GM19324 (cell line): ENCODE measurements at regions not wholly inside any gene's neighbourhood (a gene's known extent, or its start where the extent isn't known, plus 50 kb on each side); places are given as distances from the start of the nearest gene placed in this dataset.

Experiments
- ATAC-seq: cut with Tn5 transposase; IDR thresholded peaks from one replicate; pipeline ENCODE4 v1.9.1; 2021; ENCODE audit warnings: mild to moderate bottlenecking, moderate library complexity; ENCODE audit not compliant: unreplicated experiment, low FRiP score

DNA sequence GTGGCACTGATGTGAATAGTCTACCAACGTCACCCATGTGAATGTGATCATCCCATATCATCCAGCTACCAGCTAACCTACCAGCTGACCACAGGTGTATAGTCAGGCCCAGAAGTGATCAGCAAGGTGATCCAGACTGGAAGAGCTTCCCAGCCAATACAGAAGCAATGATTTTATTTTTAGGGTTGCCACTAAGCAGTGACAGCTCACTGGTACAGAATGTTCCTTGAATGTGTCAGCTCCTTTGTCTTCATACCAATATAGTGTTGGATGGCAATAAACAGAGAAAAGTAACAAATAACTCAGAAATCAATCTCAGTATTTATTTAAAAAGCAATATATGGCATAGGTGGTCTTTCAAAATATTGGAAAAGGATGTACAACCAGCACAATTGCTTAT is 361.8 kb upstream of the CPEB2 start:
- ATAC-seq: no peak

DNA sequence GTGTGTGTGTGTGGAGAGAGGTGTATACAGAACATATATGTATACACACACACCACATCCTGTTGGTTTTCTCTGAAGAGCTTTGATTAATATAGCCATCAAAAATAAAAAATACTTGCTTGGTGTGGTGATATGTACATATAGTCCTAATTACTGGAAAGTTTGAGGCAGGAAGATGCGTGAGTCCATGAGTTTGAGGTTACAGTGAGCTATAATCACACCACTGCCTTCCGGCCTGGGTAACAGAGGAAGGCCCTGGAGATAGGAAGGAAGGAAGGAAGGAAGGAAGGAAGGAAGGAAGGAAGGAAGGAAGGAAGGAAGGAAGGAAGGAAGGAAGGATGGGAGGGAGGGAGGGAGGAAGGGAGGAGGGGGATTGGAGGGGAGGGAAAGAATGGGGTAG is 360.4 kb upstream of the CPEB2 start:
- no peak for ATAC-seq

DNA sequence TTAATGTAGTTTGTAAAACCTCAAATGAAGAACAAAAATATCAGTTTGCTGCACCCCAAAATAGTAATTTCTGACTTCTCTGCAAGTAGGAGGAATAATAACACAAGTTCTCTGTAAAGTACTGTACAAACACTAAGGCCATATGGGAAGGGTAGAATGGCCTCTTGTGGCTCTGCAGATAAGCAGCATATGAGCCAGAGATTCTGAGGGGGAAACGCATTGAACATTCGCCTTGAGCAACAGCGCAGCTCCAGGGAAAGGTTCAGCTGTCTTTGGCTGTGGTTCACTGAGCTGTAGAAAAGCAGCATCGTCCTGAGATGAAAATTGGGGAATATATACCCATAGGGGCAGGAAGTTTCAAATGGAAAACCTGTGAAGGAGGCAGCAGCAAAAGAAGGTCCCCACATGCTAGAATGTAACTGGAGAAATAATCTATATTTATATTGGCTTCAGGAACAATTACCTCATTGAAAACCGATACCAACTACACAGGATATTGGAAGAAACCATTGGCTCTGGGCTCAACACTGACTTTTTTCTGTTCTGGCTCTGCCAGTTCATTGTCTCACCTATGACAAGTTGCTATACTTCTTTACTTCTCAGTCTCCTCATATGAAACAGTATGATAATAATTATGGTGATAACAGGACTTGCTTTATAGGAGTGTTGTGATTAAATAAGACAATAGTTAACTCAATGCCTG is 357.6 kb upstream of the CPEB2 start:
- no peak for ATAC-seq

DNA sequence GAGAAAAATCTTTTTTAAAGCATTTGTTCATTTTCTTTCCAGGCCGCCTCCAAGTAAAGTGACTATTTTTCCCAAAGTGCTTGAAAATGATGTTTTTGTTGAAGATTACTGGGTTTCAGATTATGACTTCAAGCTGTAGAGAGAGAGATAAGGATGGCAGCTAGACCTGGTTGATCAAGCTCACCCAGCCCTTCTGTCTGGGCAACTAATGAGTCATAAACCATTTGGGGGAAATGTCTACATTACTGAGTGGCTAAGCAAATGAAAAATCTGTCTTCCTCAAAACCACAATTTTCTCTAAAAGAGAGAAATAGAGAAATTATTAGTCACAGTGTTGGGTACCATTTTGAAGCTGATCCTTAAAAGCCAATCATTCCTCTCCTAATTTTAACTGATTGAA is 355.4 kb upstream of the CPEB2 start:
- no peak for ATAC-seq

DNA sequence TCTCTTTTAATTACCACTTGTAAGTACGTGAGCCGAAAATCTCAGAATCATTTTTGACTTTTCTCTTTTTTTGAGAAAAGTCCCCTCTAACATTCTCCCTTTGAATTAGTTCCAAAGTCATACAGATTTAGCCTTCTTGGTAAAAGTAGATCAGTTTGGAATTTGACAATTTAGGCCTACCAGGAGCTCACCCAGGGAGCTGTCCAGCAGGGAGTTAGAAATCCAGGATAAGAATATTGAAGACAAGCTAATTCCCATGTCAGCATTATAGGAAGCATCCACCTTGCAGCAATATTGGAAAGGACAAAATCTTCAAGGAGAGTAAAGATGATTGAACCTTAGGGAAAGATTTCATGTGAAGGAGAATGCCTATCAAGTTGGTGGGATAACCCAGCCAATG is 352.2 kb upstream of the CPEB2 start:
- ATAC-seq: no peak

DNA sequence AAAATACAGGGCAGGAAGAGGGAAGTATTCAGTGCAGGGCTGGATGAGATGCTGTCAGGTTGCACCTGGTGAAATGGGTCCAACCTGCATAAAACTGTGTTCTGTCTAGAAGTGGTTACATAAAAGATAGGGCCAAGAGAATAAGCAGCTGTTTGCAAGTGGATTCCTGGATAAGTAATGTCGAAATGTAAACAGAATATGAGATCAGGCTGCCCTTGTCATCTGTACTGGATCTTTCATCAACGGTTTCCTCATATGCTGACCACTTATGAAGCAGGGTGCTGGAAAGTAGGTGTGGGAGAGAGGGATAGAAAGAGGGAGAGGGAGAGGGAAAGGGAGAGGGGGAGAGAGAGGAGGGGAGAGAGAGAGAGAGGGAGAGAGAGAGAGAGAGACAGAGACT is 349.8 kb upstream of the CPEB2 start:
- ATAC-seq: no peak

DNA sequence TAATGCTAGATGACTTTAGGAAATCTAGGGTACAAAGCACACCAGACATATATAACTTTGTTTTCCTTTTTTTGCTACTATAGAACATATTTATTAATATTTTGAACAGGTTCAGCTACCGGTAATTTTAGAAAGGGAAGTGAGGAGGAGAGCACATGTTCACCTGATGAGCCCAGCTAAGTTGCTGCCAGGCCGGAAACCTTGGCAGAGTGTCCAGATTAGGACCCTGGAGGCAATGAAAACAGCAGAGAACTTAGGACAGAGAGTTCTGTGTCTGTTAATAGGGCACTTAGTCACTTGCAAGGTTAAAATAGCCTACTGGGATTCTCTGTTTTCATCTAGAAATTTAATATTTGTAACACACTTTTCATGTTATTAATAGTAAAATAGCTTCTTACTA is 348.9 kb upstream of the CPEB2 start:
- ATAC-seq: no peak

DNA sequence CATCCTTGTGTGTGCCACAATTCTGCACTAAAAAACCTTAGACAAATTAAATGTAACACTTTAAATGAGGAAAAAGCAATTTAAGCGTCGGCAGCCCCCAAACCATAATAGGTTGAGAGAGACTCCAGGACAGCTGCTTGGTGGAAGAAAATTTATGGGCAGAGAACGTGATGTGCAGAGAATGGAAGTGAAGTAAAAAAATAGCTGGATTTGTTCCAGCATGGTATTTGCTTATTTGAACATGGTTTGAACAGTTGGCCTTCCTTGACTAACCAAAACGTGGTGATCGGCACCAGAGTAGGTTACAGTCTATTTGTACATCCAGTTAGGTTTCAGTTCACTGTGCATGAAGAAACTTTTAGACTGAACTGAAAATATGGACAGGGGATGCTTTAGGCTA is 343.0 kb upstream of the CPEB2 start:
- no peak for ATAC-seq

DNA sequence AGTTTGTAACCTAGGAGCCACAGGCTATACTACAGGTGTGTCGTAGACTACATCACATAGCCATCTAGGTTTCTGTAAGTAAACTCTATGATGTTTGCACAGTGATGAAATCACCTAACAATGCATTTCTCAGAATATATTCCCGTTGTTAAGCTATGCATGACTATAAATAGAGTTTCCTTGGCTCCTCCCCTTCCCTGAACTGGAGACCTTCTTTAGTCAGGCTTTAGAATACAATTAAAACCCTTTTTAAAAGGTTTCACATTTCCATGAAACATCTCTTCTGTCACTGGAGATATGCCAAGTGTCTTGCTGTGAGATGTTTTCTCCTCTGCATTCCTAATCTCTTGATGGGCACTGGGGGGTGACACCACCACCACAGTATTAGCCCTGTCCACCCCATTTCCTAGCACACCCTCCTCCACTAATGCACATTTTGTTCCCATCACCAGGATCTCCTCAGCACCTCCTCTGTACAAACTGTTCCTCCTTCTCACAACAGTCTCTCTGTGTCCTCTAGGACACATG is 334.6 kb upstream of the CPEB2 start:
- ATAC-seq: no peak

DNA sequence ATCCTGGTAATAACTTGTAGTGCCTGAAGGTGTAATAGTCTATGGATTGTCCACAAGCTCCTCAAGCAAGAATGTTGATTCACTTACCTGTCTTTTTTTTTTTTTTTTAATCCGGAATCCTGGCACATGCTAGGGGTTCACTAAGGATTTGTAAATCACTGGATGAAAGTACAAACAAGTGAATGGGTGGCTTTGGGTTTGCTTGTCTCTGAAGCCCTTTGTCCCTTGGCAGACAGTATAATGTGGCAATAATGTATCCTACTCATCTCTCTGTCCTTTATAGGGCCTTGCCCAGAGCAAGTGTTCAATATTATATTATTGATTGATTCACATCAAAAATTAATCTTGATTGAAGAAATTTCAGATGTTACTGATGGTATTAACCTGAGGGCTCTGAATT is 334.0 kb upstream of the CPEB2 start:
- ATAC-seq: no peak

DNA sequence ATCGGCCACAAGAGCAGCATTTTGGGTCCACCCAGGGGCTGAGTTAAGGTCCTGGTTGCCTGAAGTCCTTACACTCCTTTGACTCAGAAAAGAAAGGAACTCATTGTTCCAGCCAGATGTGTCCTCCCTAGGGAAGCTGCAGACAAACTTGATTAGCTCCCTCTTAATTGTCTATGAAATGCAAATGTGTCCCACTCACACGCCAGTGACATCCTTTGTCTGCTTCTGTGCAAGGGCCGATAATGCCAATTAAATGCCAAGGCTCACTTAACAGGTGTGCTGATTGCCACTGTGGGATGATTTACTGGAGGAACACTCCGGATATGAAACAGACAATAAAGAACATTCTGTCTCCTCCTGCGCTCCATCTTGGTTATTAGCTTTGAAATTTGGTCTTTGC is 332.9 kb upstream of the CPEB2 start:
- no peak for ATAC-seq

DNA sequence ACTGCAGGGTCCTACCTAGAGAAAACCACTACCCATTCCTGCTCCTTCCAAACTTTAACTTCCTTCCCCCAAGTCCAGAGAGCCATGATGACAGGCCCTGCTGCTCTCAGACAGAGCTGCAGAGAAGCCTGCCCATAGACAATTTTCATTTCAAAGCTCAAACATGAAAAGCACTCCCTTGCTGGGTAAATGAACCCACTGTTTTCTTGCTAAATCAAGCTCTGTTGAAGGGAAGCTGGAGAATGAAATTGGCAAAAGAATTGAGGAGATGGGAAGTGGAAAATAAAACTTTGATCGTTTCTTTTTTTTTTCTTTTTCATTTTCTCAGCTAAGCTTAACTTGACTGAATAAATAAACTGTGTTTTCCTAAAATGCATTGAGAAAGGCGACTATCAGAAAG is 331.1 kb upstream of the CPEB2 start:
- no peak for ATAC-seq

DNA sequence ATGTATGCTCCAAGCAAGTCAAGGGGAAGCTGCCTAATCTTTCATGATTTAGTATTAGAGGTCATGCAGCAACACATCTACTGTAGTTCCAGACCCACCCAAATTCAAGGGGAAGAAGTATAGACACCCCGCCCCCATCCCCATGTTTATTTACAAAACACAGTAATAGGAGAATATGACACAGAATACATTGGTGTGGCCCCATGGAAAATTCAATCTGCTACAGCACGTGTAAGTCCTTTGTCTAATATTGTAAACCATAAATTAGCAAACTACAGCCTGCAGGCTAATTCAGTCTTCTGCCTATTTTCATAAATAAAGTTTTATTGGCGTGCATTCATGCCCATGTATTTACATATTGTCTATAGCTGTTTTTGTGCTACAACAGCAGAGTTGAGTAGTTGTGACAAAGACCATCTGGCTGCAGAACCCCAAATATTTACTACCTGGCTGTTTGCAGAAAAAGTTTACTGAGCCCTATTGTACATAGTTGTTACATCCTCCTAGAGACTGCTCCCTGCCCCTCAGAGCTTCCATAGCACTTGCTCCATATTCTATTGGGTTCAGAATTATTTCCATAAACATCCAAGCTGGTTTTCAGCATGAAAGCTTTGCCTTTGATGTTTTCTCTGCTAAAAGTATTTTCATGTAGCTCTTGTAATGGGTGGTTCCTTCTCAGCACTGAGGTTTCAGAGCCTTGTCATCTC is 326.8 kb upstream of the CPEB2 start:
- no peak for ATAC-seq

DNA sequence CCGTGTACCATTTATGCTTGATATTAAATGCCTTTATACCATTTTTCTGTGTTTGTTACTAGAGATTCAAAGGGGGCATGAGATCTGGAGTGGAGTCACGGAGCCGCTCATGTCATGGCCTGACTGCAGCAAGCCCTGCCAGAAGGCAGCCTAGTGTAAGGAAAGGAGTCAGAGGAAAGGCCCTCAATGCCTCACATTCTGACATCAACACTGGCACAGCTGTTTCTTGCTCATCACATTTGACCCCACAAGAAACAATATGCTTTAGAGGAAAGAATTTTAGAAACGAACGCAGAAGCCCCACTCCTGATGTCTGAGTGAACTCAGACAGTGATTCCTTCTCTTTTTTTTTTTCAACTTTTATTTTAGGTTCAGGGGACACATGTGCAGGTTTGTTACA is 322.4 kb upstream of the CPEB2 start:
- ATAC-seq: no peak

DNA sequence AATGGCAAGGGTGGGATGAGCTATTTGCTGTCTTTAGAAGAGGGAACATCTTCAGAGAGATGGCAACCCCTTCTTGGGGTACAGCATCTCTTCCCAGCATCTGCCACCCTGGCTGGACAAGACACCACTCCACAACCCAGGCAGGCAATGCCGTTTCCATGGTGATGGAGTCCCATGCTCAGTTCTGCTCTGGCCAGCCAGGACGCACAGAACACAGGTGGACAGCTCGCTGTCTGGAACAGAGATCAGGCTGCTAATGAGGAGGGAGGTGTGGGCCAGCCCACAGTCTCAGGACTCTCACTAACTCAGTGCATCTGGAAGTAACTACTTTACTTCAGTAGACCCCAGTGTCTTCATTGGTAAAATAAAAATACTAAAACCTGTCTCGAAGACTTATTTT is 321.0 kb upstream of the CPEB2 start:
- no peak for ATAC-seq

DNA sequence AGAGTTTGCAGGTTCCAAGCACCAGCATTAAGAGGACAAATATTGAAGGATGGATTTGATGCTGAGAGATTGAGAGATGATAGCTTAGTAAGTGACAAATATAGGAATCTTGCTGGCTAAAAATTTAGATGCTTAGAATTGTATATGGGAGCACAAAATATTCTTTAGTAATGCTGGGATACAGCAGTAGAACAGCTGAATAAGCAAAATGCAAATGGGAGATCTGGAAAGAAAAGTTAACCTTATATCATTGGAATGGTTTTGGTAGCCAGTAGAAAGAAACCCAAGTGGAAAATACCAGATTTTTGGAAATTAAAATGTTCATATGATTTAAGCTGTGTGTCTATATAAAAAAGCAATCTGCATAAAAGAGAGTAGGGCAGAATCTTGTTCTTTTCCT is 308.6 kb upstream of the CPEB2 start:
- no peak for ATAC-seq

DNA sequence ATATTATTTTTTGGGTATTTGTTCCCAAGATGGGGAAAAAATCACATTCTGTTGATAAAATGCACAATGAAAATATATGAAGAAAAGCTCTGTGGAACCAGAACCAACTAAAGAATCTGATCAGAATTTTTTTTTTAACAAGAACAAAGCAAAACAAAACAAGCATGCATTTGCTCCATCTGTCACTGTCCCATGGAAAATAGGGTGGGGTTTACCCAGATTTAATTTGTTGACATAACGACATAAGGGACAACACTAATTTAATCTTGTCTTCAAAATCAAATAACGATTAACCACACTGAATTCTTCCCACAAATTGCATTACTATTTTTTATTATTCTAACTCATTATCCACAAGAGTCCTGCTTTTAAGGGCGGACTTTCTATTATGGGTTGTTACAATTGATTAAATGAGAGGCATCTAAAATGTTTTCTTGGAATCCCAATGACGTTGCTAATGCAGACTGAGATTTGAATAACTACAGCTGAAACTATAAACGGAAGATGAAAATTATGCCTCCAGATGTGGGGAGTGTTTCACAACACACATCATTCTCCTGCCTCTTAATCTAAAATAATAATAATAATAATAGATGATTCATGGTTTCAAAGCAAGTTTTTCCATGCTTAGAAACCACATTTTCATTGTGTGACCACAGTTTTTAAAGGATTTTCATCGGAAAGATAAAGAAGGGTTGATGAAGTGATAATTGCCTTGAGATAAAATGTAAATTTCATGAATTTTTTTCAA is 307.0 kb upstream of the CPEB2 start:
- no peak for ATAC-seq

DNA sequence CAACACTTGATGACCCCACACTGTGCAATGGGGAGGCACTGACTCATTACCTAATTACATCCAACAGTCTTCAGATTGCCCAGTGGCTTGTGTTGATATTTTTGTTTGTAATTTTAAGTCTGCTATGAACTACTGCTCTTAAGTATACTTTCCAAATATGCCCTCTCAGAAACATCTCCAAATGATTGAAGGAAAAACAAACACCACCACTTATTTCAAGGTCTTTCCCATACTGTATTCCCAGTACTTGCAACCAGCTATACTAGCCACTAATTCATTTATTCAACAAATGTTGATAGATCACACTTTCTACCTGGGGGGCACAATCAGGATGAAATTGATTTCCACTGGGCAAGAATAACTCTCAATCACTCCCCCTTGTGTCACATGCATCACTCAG is 302.2 kb upstream of the CPEB2 start:
- ATAC-seq: no peak

DNA sequence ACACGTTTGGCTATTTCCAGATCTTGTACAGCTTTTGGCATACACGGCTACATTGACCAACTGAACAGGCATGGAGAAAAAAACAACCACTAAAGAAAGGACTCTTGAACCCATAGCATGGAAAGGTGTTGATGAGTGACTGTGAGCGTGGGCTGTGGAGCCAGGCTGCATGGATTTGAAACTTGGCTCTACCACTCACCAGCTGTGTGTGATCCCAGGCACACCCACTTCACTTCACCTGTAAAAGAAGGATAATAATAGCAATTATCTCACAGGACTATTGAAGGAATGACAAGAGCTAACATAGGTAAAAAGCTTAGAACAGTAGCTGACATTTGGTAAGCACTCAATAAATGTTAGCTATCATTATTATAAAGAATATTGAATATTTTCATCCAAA is 301.7 kb upstream of the CPEB2 start:
- no peak for ATAC-seq

DNA sequence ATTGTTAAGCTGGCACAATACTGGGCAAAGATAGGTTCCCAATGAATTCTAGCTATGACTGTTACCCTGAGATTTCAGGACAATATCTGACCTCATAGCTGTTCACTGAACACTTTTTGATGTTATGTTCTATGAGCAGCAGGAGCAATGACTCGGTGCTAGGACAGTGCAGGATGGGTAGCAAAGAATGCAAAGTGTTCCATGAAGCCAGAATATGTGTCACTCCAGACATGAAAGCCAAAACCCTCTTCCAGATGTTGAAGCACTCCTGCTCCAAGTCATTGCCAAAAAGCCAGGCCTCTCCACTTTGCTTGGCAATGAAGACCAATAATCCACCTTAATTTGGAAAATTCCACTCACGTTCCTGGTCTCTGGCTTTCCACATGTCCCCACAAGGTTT is 300.9 kb upstream of the CPEB2 start:
- ATAC-seq: no peak

DNA sequence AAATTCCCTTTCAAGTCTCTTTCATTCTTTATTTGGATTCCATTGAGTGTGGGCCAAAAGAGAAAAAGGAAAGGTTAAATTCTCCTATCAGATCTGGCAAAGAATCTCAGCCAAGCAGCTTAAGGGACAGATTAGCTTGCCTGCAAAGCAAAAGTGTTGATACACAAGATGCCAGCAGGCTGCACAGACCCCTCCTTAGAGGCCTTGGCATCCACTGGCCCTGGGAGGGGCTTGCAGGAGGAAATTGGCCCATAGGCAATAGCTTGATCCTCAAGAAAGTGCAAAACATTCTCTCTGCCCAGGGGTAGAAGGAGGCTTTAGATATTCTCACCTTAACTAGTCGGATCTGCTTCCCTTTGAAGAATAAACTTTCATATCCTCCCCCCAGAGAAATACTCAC is 300.4 kb upstream of the CPEB2 start:
- ATAC-seq: no peak

DNA sequence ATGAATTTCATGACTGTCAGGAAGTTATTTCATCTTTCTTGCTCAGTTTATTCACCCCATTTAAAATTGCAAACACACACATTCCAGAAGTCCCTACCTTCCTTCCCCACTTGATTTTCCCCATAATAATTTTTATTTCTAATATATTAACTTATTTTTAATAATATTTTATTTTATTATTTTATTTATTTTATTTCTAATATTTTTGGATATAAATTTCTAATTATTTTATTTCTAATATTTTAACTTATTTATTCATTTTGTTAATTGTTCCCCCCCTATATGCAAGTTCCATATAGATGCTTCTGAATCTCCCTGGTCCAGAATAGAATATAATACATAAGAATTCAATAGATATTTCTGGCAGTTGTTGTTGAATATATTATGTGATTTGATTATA is 293.7 kb upstream of the CPEB2 start:
- ATAC-seq: no peak
